ENCODE measurements at regions not wholly inside any gene's neighbourhood (a gene's known extent, or its start where the extent isn't known, plus 50 kb on each side); places are given as distances from the start of the nearest gene placed in this dataset.

- WGBS, 2 donors: 57 to 77% methylated on average over 17 of the region's 17 CpGs
- H3K4me1 ChIP-seq: no peaks in the 10 kb centered on the region
- DNase-seq (peak in 1 of 6 donors; percentile 13), FAIRE-seq (no peak), ATAC-seq (no peak)
- no peak overlapping the region for H3K27ac ChIP-seq
- TF ChIP-seq, protein P1, sequence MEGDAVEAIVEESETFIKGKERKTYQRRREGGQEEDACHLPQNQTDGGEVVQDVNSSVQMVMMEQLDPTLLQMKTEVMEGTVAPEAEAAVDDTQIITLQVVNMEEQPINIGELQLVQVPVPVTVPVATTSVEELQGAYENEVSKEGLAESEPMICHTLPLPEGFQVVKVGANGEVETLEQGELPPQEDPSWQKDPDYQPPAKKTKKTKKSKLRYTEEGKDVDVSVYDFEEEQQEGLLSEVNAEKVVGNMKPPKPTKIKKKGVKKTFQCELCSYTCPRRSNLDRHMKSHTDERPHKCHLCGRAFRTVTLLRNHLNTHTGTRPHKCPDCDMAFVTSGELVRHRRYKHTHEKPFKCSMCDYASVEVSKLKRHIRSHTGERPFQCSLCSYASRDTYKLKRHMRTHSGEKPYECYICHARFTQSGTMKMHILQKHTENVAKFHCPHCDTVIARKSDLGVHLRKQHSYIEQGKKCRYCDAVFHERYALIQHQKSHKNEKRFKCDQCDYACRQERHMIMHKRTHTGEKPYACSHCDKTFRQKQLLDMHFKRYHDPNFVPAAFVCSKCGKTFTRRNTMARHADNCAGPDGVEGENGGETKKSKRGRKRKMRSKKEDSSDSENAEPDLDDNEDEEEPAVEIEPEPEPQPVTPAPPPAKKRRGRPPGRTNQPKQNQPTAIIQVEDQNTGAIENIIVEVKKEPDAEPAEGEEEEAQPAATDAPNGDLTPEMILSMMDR (IDR thresholded peaks at IDR 0.05): no peak
- H3K36me3 ChIP-seq: no peaks in the 10 kb centered on the region
- intact Hi-C loops (cut with DNase I): no loop called here
- no peaks in the 10 kb centered on the region for H3K9me3 ChIP-seq
- no peaks in the 10 kb centered on the region for H3K27me3 ChIP-seq
- H3K4me3 ChIP-seq: no peak overlapping the region
Observed at GRCh38 chr5:178796165-178796945, 63.4 kb upstream of the ZNF354B start.

DNA sequence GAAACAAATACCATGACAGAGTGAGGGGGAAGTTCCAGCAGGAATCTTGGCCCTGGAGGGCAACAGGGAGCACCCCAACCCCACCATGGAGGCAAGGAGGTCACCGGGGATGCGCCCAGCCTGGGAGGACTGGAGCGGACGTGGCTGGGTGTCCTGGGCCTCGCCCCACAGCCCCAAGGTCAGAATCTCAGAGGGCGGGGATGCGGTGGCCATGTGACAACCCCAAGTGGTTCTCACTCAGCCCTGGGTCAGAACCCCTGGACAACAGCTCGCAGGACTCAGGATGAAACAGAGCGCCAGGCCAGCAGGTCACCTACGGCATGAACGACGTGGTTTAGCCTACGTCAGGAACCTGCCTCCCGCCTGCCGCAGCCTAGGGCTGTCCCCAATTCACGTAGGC, 64.0 kb upstream of the ZNF354A start:
- Histone ChIP-seq H3K4me3 (no peak overlapping the region), H3K4me1 (no peaks in the 10 kb centered on the region), H3K36me3 (no peaks in the 10 kb centered on the region), H3K9me3 (no peaks in the 10 kb centered on the region), H3K27me3 (no peaks in the 10 kb centered on the region), H3K27ac (no peak overlapping the region)
- DNase-seq: peak in 1 of 6 donors; percentile 25
- 80 to 90% methylated on average over 16 of the region's 16 CpGs for WGBS, 2 donors
- ATAC-seq: no peak
- intact Hi-C loops (cut with DNase I): no loop called here
- FAIRE-seq: no peak
- TF ChIP-seq, protein P1 (IDR thresholded peaks at IDR 0.05): no peak

GRCh38 chr5:178793696-178794095, 63.2 kb upstream of the ZNF354A start:
- intact Hi-C loops (cut with DNase I): no loop called here
- 84 to 93% methylated on average over 17 of the region's 17 CpGs for WGBS, 2 donors
- H3K4me3 ChIP-seq: no peak overlapping the region
- H3K36me3 ChIP-seq: no peaks in the 10 kb centered on the region
- H3K9me3 ChIP-seq: no peaks in the 10 kb centered on the region
- no peaks in the 10 kb centered on the region for H3K4me1 ChIP-seq
- ATAC-seq (no peak), DNase-seq (peak in 2 of 6 donors; percentile 10 to 20), FAIRE-seq (no peak)
- no peaks in the 10 kb centered on the region for H3K27me3 ChIP-seq
- TF ChIP-seq, protein P1 (IDR thresholded peaks at IDR 0.05): no peak
- no peak overlapping the region for H3K27ac ChIP-seq

GRCh38 chr5:178793151-178793550, 62.7 kb upstream of the ZNF354A start:
- ATAC-seq: peak in 2 of 4 donors; percentile 43 to 48
- Histone ChIP-seq H3K36me3 (no peaks in the 10 kb centered on the region), H3K27me3 (no peaks in the 10 kb centered on the region), H3K4me3 (no peak overlapping the region), H3K9me3 (no peaks in the 10 kb centered on the region), H3K27ac (no peak overlapping the region), H3K4me1 (no peaks in the 10 kb centered on the region)
- no peak for FAIRE-seq
- WGBS, 2 donors: 60 to 63% methylated on average over 12 of the region's 12 CpGs
- DNase-seq: peak in 2 of 6 donors; percentile 45 to 65
- intact Hi-C loops (cut with DNase I): no loop called here
- TF ChIP-seq, protein P1 (IDR thresholded peaks at IDR 0.05): no peak

DNA sequence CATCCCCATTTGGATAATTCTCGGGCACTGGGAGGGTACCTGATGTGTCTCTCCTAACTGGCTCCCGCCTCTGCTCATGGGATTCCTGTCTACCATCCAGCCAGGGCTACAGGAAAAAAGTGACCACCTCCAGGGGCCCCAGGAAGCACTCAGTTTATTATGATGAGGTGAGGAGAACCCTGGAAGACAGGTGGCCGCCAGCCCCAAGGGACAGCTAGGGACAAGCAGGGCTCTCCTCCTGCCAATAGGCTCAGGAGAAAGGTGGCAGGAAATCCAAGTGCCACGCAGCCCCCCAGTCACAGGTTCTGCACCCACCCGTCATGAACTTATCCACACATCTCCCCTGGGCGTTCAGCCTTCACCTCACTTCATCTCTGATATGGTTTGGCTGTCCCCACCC, 61.5 kb upstream of the ZNF354A start:
- FAIRE-seq (no peak), ATAC-seq (no peak), DNase-seq (peak in 2 of 6 donors; percentile 13 to 30)
- intact Hi-C loops (cut with DNase I): no loop called here
- WGBS, 2 donors: 62 to 78% methylated on average over 6 of the region's 6 CpGs
- Histone ChIP-seq H3K4me1 (no peaks in the 10 kb centered on the region), H3K27ac (no peak overlapping the region), H3K4me3 (no peak overlapping the region), H3K9me3 (no peaks in the 10 kb centered on the region), H3K27me3 (no peaks in the 10 kb centered on the region), H3K36me3 (no peaks in the 10 kb centered on the region)
- TF ChIP-seq, protein P1 (IDR thresholded peaks at IDR 0.05): no peak

Data from pancreas (tissue), 10 donors.